GM12878 (cell line): ENCODE measurements at regions not wholly inside any gene's neighbourhood (a gene's known extent, or its start where the extent isn't known, plus 50 kb on each side); places are given as distances from the start of the nearest gene placed in this dataset.

ENCODE experiments used
- ATAC-seq: fragments of 200-7000 bp; cut with Tn5 transposase; 3 replicates; pipeline ENCODE4 v1.9.1; 2020; ENCODE audit warnings: mild to moderate bottlenecking, moderate library complexity
- BruUV-seq: library from RNA; stranded (reverse); fragments of 400-500 nt; replicated peaks from 2 replicates; lab custom pipeline; 2021; lab: Mats Ljungman, UMichigan
- CTCF ChIA-PET: fragments of 300-600 bp; sonication (Branson Sonifier 250); formaldehyde crosslinking; extraction: SDS; loops from one replicate; lab custom pipeline; 2021; ENCODE audit warnings: inconsistent platforms; lab: Yijun Ruan, JAX
- POLR2A ChIA-PET: fragments of 350-600 bp; formaldehyde crosslinking; extraction: SDS; loops from one replicate; lab custom pipeline; 2021; ENCODE audit warnings: inconsistent platforms; lab: Charles Lee
- RAD21 ChIA-PET: fragments of 300-600 bp; sonication (Branson Sonifier 250); formaldehyde crosslinking; loops from one replicate; lab custom pipeline; 2023; ENCODE audit warnings: antibody characterized with exemption; ENCODE audit not compliant: unreplicated experiment; lab: Charles Lee
- SMC1A ChIA-PET: fragments of 300-600 bp; sonication (Branson Sonifier 250); formaldehyde crosslinking; loops from one replicate; lab custom pipeline; 2023; ENCODE audit not compliant: unreplicated experiment, uncharacterized antibody; lab: Charles Lee
- DNase-seq: peaks from one replicate; pipeline ENCODE4 v3.0.0-alpha.2; 2011; ENCODE audit warnings: low read depth, low spot score
- FAIRE-seq: peaks from 3 replicates; lab custom pipeline; 2011; peaks lifted over from hg19 to GRCh38; lab: Jason Lieb, UNC
- H2AFZ ChIP-seq: 2 replicates; pipeline ENCODE4 v1.6.0; 2011; ENCODE audit warnings: low read depth, low read length, control low read depth; ENCODE audit not compliant: control insufficient read depth
- H3K27ac ChIP-seq: 2 replicates; pipeline ENCODE4 v1.5.1; 2011; ENCODE audit warnings: control low read depth; ENCODE audit not compliant: control insufficient read depth, insufficient read depth
- H3K27me3 ChIP-seq, 2 experiments: replicated peaks in 1 of 2; 2 replicates each; pipeline versions ENCODE4 v1.6.0 to v1.6.1; 2011; ENCODE audit warnings: low read length in 1 of 2; ENCODE audit not compliant: control insufficient read depth in 2 of 2, insufficient read depth in 2 of 2
- H3K36me3 ChIP-seq, 2 experiments: 2 replicates each; pipeline ENCODE4 v1.5.1; 2011; ENCODE audit warnings: low read length in 1 of 2; ENCODE audit not compliant: control insufficient read depth in 2 of 2, insufficient read depth in 2 of 2
- H3K4me1 ChIP-seq: 2 replicates; pipeline ENCODE4 v1.6.1; 2011; ENCODE audit warnings: mild to moderate bottlenecking, low read length, moderate library complexity, mixed read lengths; ENCODE audit not compliant: control insufficient read depth, insufficient read depth
- H3K4me2 ChIP-seq: 2 replicates; pipeline ENCODE4 v1.6.0; 2011; ENCODE audit warnings: control low read depth; ENCODE audit not compliant: control insufficient read depth, insufficient read depth
- H3K4me3 ChIP-seq: fragments of 200-600 bp; sonication (generic); 2 replicates; pipeline ENCODE4 v1.5.1; 2016
- H3K79me2 ChIP-seq: 2 replicates; pipeline ENCODE4 v1.6.0; 2011; ENCODE audit warnings: low read length; ENCODE audit not compliant: control insufficient read depth, insufficient read depth
- H3K9ac ChIP-seq: 2 replicates; pipeline ENCODE4 v1.8.0; 2011; ENCODE audit warnings: low read length, control low read depth, mixed read lengths; ENCODE audit not compliant: control insufficient read depth, insufficient read depth
- H3K9me3 ChIP-seq: replicated peaks from 3 replicates; pipeline ENCODE4 v1.5.1; 2011; ENCODE audit warnings: mild to moderate bottlenecking, low read length; ENCODE audit not compliant: control insufficient read depth, insufficient read depth
- H4K20me1 ChIP-seq: 2 replicates; pipeline ENCODE4 v1.6.0; 2011; ENCODE audit not compliant: control insufficient read depth, insufficient read depth
- MEF2B ChIP-seq: fragments of 450-650 bp; IDR thresholded peaks from 2 replicates; pipeline ENCODE4 v1.6.1; 2018; ENCODE audit warnings: mild to moderate bottlenecking, moderate library complexity; ENCODE audit not compliant: partially characterized antibody, poor library complexity, severe bottlenecking
- MLLT1 ChIP-seq: fragments of 450-650 bp; IDR thresholded peaks from 2 replicates; pipeline ENCODE4 v1.6.1; 2016; ENCODE audit warnings: mild to moderate bottlenecking
- NBN ChIP-seq: fragments of 450-650 bp; IDR thresholded peaks from 2 replicates; pipeline ENCODE4 v1.6.1; 2016
- NR2C2 ChIP-seq: IDR thresholded peaks from 2 replicates; pipeline ENCODE4 v1.6.1; 2011; ENCODE audit warnings: borderline replicate concordance, low read depth; ENCODE audit not compliant: control insufficient read depth, insufficient read length
- RELA ChIP-seq: fragments of 450-650 bp; IDR thresholded peaks from 2 replicates; pipeline ENCODE4 v1.8.0; 2014; ENCODE audit warnings: borderline replicate concordance; ENCODE audit not compliant: partially characterized antibody
- RUNX3 ChIP-seq: IDR thresholded peaks from 2 replicates; pipeline ENCODE4 v1.6.1; 2012; ENCODE audit warnings: low read length, inconsistent platforms
- SRF ChIP-seq, 2 experiments: IDR thresholded peaks; 2 replicates each; pipeline ENCODE4 v1.6.1; 2011; ENCODE audit warnings: low read depth in 2 of 2, low read length in 2 of 2, mild to moderate bottlenecking in 1 of 2, moderate library complexity in 1 of 2
- TCF7 ChIP-seq: IDR thresholded peaks from 2 replicates; pipeline ENCODE4 v1.6.1; 2014; ENCODE audit warnings: antibody characterized with exemption, borderline replicate concordance
- WGBS: methylation state at CpG from one replicate; pipeline ENCODE4 v1.1.6; 2016; ENCODE audit warnings: low lambda C conversion rate; ENCODE audit not compliant: insufficient replicate concordance, insufficient coverage; ENCODE audit errors: missing lambda C conversion rate; 5-methylcytosine and 5-hydroxymethylcytosine counted together
- in situ Hi-C: fragments of 300-500 bp; cut with MboI; formaldehyde crosslinking; loops from 9 replicates; pipeline ENCODE4 v1.14.3; 2018; ENCODE audit warnings: mixed read lengths
- intact Hi-C: fragments of 100-400 bp; cut with micrococcal nuclease; formaldehyde crosslinking; loops from one replicate; pipeline ENCODE4 v1.14.2; 2022; ENCODE audit not compliant: unreplicated experiment
- TF ChIP-seq, protein P1 (sequence below): fragments of 150-350 bp; IDR thresholded peaks from 2 replicates; pipeline ENCODE4 v1.6.1; 2016; ENCODE audit warnings: low read depth, low read length

DNA sequence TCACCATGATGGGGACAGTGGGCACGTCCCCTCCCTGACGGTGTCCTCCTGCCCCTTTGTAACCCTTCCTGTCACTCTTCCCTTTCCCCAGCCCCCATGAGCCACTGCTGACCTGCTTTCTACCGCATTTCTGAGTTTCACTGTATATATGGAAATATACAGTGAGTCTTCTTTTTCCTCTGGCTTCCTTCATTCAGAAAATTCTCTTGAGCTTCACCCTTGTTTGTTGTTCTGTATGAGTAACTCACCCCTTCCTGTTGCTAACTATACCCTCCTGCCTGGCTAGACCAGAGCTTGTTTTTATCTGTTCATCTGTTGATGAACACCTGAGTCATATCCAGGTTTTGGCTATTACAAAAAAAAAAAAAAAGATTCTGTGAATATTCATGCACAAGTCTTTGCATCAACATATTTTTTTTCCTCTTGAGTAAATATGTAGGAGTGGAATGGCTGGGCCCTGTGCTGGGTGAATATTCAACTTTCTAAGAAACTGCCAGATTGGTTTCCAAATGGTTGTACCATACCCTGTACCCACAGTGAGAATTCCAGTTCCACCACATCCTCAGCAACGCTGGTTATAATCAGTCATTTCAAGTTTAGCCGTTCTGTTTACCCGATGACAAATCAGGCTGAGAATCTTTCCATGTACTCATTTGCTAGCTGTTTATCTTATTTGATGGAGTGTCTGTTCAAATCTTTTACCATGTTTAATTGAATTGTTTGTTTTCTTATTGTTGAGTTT is 62.0 kb downstream of the IGF2 start:
- Histone ChIP-seq H3K9me3 (no peaks in the 10 kb centered on the region), H3K36me3 (no peaks in the 10 kb centered on the region), H2AFZ (no peak overlapping the region), H3K79me2 (no peaks in the 10 kb centered on the region), H3K4me3 (no peak overlapping the region), H3K4me2 (no peak overlapping the region), H3K27ac (no peak overlapping the region), H3K27me3 (0 out of 4 replicates have a peak, but pooled peaks cover 0 to 2% of the 10 kb centered on the region in 2 experiments)
- CTCF ChIA-PET = no interaction called here
- BruUV-seq = no TSS peak
- ATAC-seq (no peak), DNase-seq (no peak)
- WGBS = 19% methylated on average over 6 of the region's 6 CpGs
- in situ Hi-C loops = no loop called here
- RAD21 ChIA-PET = no interaction called here
- SMC1A ChIA-PET = no interaction called here
- intact Hi-C loops = no loop called here
- TF ChIP-seq, protein P1, sequence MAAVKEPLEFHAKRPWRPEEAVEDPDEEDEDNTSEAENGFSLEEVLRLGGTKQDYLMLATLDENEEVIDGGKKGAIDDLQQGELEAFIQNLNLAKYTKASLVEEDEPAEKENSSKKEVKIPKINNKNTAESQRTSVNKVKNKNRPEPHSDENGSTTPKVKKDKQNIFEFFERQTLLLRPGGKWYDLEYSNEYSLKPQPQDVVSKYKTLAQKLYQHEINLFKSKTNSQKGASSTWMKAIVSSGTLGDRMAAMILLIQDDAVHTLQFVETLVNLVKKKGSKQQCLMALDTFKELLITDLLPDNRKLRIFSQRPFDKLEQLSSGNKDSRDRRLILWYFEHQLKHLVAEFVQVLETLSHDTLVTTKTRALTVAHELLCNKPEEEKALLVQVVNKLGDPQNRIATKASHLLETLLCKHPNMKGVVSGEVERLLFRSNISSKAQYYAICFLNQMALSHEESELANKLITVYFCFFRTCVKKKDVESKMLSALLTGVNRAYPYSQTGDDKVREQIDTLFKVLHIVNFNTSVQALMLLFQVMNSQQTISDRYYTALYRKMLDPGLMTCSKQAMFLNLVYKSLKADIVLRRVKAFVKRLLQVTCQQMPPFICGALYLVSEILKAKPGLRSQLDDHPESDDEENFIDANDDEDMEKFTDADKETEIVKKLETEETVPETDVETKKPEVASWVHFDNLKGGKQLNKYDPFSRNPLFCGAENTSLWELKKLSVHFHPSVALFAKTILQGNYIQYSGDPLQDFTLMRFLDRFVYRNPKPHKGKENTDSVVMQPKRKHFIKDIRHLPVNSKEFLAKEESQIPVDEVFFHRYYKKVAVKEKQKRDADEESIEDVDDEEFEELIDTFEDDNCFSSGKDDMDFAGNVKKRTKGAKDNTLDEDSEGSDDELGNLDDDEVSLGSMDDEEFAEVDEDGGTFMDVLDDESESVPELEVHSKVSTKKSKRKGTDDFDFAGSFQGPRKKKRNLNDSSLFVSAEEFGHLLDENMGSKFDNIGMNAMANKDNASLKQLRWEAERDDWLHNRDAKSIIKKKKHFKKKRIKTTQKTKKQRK = no peak
- TF ChIP-seq TCF7 = no peak
- no peak for TF ChIP-seq MEF2B
- TF ChIP-seq NBN = no peak
- no peak for TF ChIP-seq RUNX3
- TF ChIP-seq MLLT1 = no peak
- no peak for TF ChIP-seq SRF (IDR thresholded peaks at IDR 0.05; ENCODE audit: low read depth in 2 of 2, low read length in 2 of 2)
- no peak for TF ChIP-seq NR2C2
- TF ChIP-seq RELA = no peak
- TF ChIP-seq, all 136 proteins: peak for 0
- no peaks in the 10 kb centered on the region for H4K20me1 ChIP-seq
- no peak overlapping the region for H3K9ac ChIP-seq
- POLR2A ChIA-PET = interaction anchor here (0.6 kb wide), 1 partner anchor 20 kb away, joined by 4 read pairs; no protein-coding TSS in a partner anchor
- no peaks in the 10 kb centered on the region for H3K4me1 ChIP-seq
- no peak for FAIRE-seq
